ENCODE measurements at regions not wholly inside any gene's neighbourhood (a gene's known extent, or its start where the extent isn't known, plus 50 kb on each side); places are given as distances from the start of the nearest gene placed in this dataset.

DNA sequence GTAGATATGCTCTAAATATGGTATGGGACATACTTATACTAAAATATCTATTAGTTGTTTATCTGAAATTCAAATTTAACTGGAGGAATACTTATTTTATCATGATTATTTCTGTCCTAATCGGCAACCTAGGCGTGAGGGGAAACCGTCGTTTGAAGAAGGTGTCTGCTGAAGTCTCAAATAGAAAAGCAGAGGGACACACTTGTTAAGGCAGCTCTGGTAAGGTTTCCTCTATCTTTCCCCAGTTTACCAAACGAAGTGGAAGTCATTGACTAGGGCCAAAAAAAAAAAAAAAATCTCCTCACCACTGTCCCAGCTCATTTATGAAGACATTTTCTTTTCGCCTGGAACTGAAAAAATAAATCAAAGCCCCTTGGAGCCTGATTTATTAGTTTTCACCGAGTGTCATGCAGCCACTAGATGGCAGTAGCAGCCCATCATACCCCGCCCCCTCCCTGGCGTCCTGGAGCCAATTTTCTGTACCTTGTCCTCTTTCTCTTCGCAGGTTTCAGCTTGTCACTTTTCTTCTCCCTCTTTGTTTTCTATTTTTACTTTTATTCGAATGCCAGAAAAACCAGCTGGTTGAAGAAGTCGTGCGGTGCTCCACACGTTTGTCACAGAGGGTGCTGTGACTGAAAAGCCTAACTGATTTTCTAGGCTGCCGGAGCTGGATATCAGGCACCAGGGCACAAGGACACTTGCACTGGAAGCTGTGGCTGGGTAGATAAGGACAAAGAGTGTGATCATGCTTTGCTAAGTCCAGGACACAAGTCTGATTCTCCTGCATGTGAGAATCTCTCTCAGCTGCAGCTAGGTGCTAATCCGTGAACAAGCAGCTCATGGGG lies 238.7 kb downstream of the ZPLD1 start:
- Histone ChIP-seq H3T11ph (ENCODE audit: low read length) (no peak overlapping the region), H4K8ac (replicated peaks; ENCODE audit: insufficient read length, low read depth, low read length) (no peak overlapping the region), H3K23ac (ENCODE audit: insufficient read length, low read depth, low read length) (no peak overlapping the region), H4K20me1 (ENCODE audit: control insufficient read depth, insufficient read depth, insufficient read length) (no peaks in the 10 kb centered on the region), H3K27ac (ENCODE audit: insufficient read length, low read depth, low read length) (no peak overlapping the region), H3K9me3 (ENCODE audit: control insufficient read depth, low read depth, low read length) (no peaks in the 10 kb centered on the region), H3K79me2 (ENCODE audit: insufficient read depth, low read length) (no peaks in the 10 kb centered on the region), H3K9ac (ENCODE audit: extremely low read depth, insufficient read length, low read length) (no peak overlapping the region), H4K91ac (ENCODE audit: insufficient read length, low read depth, low read length) (no peak overlapping the region), H2AK5ac (ENCODE audit: insufficient read length, low read length) (no peak overlapping the region), H3K14ac (ENCODE audit: insufficient read depth, low read length) (no peak overlapping the region), H2BK120ac (ENCODE audit: low read depth, low read length, poor library complexity, severe bottlenecking) (no peak overlapping the region), H3K4me2 (ENCODE audit: insufficient read depth, insufficient read length, low read length) (peak overlapping the region; percentile 5), H3K18ac (ENCODE audit: insufficient read length, low read depth, low read length) (no peak overlapping the region), H2BK15ac (ENCODE audit: low read depth, low read length) (no peak overlapping the region), H3K23me2 (ENCODE audit: insufficient read length, low read depth, low read length, poor library complexity, severe bottlenecking) (peaks cover 3% of the 10 kb centered on the region), H3K79me1 (ENCODE audit: insufficient read depth, low read depth, low read length, poor library complexity, severe bottlenecking) (no peaks in the 10 kb centered on the region), H2AFZ (ENCODE audit: low read length) (peak overlapping the region; percentile 97), H3K56ac (ENCODE audit: insufficient read length, low read depth, low read length) (no peak overlapping the region), H2BK5ac (ENCODE audit: insufficient read length, low read length) (no peak overlapping the region), H3K4ac (ENCODE audit: low read depth, low read length) (no peak overlapping the region), H2BK12ac (ENCODE audit: insufficient read length, low read depth, low read length) (no peak overlapping the region), H3K4me1 (ENCODE audit: insufficient read depth, low read length) (no peaks in the 10 kb centered on the region; the same call in 1 of the 2 replicates), H2BK20ac (ENCODE audit: low read depth, low read length, poor library complexity, severe bottlenecking) (no peak overlapping the region), H4K5ac (ENCODE audit: insufficient read length, low read depth, low read length) (no peak overlapping the region), H3K27me3 (ENCODE audit: insufficient read depth, low read length) (no peaks in the 10 kb centered on the region)
- peak; percentile 70 for DNase-seq
- Mint-ChIP-seq H3K9me3 (no peaks in the 10 kb centered on the region), H3K27ac (peak overlapping the region in 1 of 3 experiments; percentile 83; a peak in 2 of 7 replicates), H3K27me3 (ENCODE audit: low read depth) (no peaks in the 10 kb centered on the region), H3K36me3 (ENCODE audit: insufficient read depth in 1 of 3, low read depth in 3 of 3) (no peaks in the 10 kb centered on the region), H3K4me1 (peaks cover 11 to 25% of the 10 kb centered on the region in 2 experiments), H3K4me3 (peak overlapping the region in 1 of 2 experiments; percentile 37; a peak in 2 of 5 replicates)
- WGBS (ENCODE audit: extremely low coverage, insufficient read length, low lambda C conversion rate), result no CpG with 5 or more reads among the region's 16 CpGs
- peak; percentile 91 for TF ChIP-seq CTCF (conservative IDR thresholded peaks at IDR 0.05)
